Caco-2 (cell line): ENCODE measurements at regions not wholly inside any gene's neighbourhood (a gene's known extent, or its start where the extent isn't known, plus 50 kb on each side); places are given as distances from the start of the nearest gene placed in this dataset.
"Not testable (repeated sequence)": the region's sequence is repeated elsewhere in the genome, so short reads cannot be mapped to it uniquely, and the experiment has no call there.

Source experiments
- BruUV-seq: library from RNA; stranded (reverse); fragments of 400-500 nt; replicated peaks from 2 replicates; lab custom pipeline; 2021; lab: Mats Ljungman, UMichigan
- CTCF ChIA-PET: fragments of 300-600 bp; sonication (Branson Sonifier 250); formaldehyde crosslinking; loops from one replicate; lab custom pipeline; 2022; ENCODE audit warnings: antibody characterized with exemption; lab: Charles Lee
- POLR2A ChIA-PET: fragments of 300-600 bp; sonication (Branson Sonifier 250); formaldehyde crosslinking; loops from one replicate; lab custom pipeline; 2022; ENCODE audit warnings: antibody characterized with exemption; lab: Charles Lee
- DNase-seq, 2 experiments: peaks; one replicate each; pipeline versions ENCODE4 v3.0.0 to v3.0.0-alpha.2; 2020 to 2022
- H3K27me3 ChIP-seq: replicated peaks from 2 replicates; pipeline ENCODE4 v1.6.0; 2011; ENCODE audit warnings: low read length; ENCODE audit not compliant: control insufficient read depth, insufficient read depth
- H3K36me3 ChIP-seq: 2 replicates; pipeline ENCODE4 v1.5.1; 2011; ENCODE audit warnings: low read length; ENCODE audit not compliant: control insufficient read depth, insufficient read depth
- H3K4me1 ChIP-seq: fragments of 250-450 bp; sonication (Bioruptor Pico); 2 replicates; pipeline ENCODE4 v1.5.1; 2020; ENCODE audit warnings: mild to moderate bottlenecking
- H3K4me3 ChIP-seq: 2 replicates; pipeline ENCODE4 v1.5.1; 2011; ENCODE audit warnings: low read depth, mild to moderate bottlenecking, control low read depth, low read length
- H3K9me3 ChIP-seq: fragments of 250-450 bp; sonication (Bioruptor Pico); 2 replicates; pipeline ENCODE4 v1.5.1; 2020; ENCODE audit warnings: mild to moderate bottlenecking, moderate library complexity
- H3K27ac Mint-ChIP-seq: one replicate; pipeline ENCODE4 v1.8.0; 2022; ENCODE audit warnings: mixed read lengths; ENCODE audit not compliant: unreplicated experiment
- H3K27me3 Mint-ChIP-seq: one replicate; pipeline ENCODE4 v1.8.0; 2022; ENCODE audit warnings: mixed read lengths; ENCODE audit not compliant: insufficient read depth, unreplicated experiment
- H3K36me3 Mint-ChIP-seq: one replicate; pipeline ENCODE4 v1.8.0; 2022; ENCODE audit warnings: mild to moderate bottlenecking, mixed read lengths; ENCODE audit not compliant: insufficient read depth, unreplicated experiment
- H3K4me1 Mint-ChIP-seq: one replicate; pipeline ENCODE4 v1.8.0; 2022; ENCODE audit warnings: low read depth, mixed read lengths; ENCODE audit not compliant: unreplicated experiment
- H3K4me3 Mint-ChIP-seq: one replicate; pipeline ENCODE4 v1.8.0; 2022; ENCODE audit warnings: mild to moderate bottlenecking, moderate library complexity, mixed read lengths; ENCODE audit not compliant: unreplicated experiment
- H3K9me3 Mint-ChIP-seq: one replicate; pipeline ENCODE4 v1.8.0; 2022; ENCODE audit warnings: mixed read lengths; ENCODE audit not compliant: unreplicated experiment
- CTCF ChIP-seq, 2 experiments: fragments of 200-600 bp in 1 of 2; IDR thresholded peaks; 1 replicate in 1 of 2; 2 replicates in 1 of 2; pipeline versions ENCODE4 v1.5.1 to v1.8.0; 2011 to 2022; ENCODE audit warnings: antibody characterized with exemption in 1 of 2, control low read depth in 1 of 2, inconsistent platforms in 1 of 2, low read depth in 1 of 2, low read length in 1 of 2, mild to moderate bottlenecking in 1 of 2, moderate library complexity in 1 of 2; ENCODE audit not compliant: insufficient read depth in 1 of 2, severe bottlenecking in 1 of 2, unreplicated experiment in 1 of 2
- intact Hi-C: fragments of 100-400 bp; cut with micrococcal nuclease; formaldehyde crosslinking; loops from one replicate; pipeline ENCODE4 v1.10.0; 2022; ENCODE audit not compliant: unreplicated experiment

- no peak for TF ChIP-seq CTCF (IDR thresholded peaks at IDR 0.05; ENCODE audit: insufficient read depth in 1 of 2, low read depth in 1 of 2, low read length in 1 of 2, severe bottlenecking in 1 of 2, unreplicated experiment in 1 of 2)
- Mint-ChIP-seq H3K4me1 (peaks cover 39% of the 10 kb centered on the region), H3K36me3 (peaks cover 10% of the 10 kb centered on the region), H3K27me3 (no peaks in the 10 kb centered on the region), H3K9me3 (peaks cover 29% of the 10 kb centered on the region), H3K4me3 (no peak overlapping the region), H3K27ac (no peak overlapping the region)
- POLR2A ChIA-PET = interaction anchor here (0.5 to 0.6 kb wide), 2 partner anchors 9 to 14 kb away, joined by 3 to 8 read pairs; no protein-coding TSS in a partner anchor
- no TSS peak for BruUV-seq
- no peak for DNase-seq
- no peak overlapping the region for H3K4me3 ChIP-seq
- H3K9me3 ChIP-seq = peaks cover 14% of the 10 kb centered on the region
- CTCF ChIA-PET = no interaction called here
- H3K36me3 ChIP-seq = no peaks in the 10 kb centered on the region
- H3K27me3 ChIP-seq = no peaks in the 10 kb centered on the region
- intact Hi-C loops = no loop called here
- peaks cover 24% of the 10 kb centered on the region for H3K4me1 ChIP-seq
These were observed 164.7 kb upstream of the NR2F2 start for GRCh38 chr15:96165775-96166174.

DNA sequence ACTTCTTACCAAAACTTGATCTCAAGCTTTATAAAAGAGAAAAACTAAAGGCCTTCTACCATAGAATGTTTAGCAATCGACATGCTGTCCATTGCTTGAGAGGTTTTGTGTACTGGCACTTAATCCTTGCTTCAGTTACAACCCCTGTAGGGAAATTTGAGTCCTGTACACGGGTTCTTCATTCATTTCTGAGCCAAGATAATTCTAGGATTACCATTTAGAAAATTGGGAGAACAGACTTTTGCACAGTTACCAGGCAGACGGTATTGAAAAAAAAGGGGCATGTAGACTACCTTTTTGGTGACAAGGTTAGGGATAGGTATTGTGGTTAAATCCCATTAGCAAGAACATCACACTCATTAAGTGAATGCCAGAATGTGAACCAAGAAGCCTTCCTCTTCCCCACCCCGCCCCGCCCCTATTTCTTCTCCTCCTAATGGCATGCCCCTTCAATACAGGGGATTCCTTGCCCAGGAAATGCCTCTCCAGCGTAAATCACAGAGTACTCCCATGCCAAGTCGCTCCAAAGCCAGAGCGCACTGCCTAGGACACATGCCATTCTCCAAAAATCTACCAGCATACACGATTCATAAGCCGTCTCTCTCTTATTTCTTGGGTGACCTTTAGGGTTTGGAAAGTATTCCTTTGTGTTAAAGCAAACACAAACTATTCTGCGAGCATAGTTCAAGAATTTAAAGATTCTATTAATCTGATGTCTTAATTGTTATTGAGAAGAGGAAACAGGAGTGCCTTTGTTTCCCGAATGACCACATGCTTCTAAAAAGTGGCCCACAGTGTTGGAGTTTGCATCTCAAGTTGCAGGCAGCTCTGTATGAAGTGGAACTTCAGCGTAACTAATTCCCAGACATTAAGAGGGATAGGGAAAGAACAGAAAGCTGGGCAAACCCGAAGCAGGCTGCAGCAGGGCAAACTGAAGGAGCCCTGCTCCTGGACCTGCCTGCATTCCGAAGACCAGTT lies 164.0 kb upstream of the NR2F2 start:
- no peak for TF ChIP-seq CTCF (IDR thresholded peaks at IDR 0.05; ENCODE audit: insufficient read depth in 1 of 2, low read depth in 1 of 2, low read length in 1 of 2, severe bottlenecking in 1 of 2, unreplicated experiment in 1 of 2)
- BruUV-seq = no TSS peak
- peaks cover 29% of the 10 kb centered on the region for H3K9me3 Mint-ChIP-seq
- H3K27me3 Mint-ChIP-seq = no peaks in the 10 kb centered on the region
- no peak for DNase-seq
- H3K4me3 ChIP-seq = no peak overlapping the region
- no peaks in the 10 kb centered on the region for H3K36me3 ChIP-seq
- peaks cover 24% of the 10 kb centered on the region for H3K4me1 ChIP-seq
- no peaks in the 10 kb centered on the region for H3K27me3 ChIP-seq
- H3K4me1 Mint-ChIP-seq = peaks cover 39% of the 10 kb centered on the region
- intact Hi-C loops = no loop called here
- H3K4me3 Mint-ChIP-seq = no peak overlapping the region
- peak overlapping the region; percentile 37 for H3K27ac Mint-ChIP-seq
- ChIA-PET CTCF (no interaction called here), POLR2A (interaction anchor here (0.5 to 0.6 kb wide), 2 partner anchors 10 to 13 kb away, joined by 3 to 8 read pairs; no protein-coding TSS in a partner anchor)
- H3K9me3 ChIP-seq = peaks cover 14% of the 10 kb centered on the region
- peaks cover 10% of the 10 kb centered on the region for H3K36me3 Mint-ChIP-seq

DNA sequence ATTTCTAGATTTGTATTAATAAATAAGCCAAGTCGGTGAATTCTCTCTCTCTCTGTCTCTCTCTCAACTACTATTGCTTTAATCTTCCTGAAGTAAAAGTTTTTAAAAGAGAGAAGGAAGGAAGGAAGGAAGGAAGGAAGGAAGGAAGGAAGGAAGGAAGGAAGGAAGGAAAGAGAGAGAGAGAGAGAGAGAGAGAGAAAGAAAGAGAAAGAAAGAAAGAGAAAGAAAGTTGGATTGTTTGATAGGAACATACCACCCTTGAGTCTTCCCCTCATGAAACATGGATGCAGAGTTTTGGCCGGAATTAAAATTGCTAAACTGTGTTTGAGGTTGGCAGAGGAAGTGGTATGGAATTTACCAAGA lies 159.9 kb upstream of the NR2F2 start:
- H3K36me3 ChIP-seq, H3K27me3 Mint-ChIP-seq, H3K27ac Mint-ChIP-seq, H3K4me3 ChIP-seq, BruUV-seq, H3K27me3 ChIP-seq, DNase-seq, H3K4me3 Mint-ChIP-seq, intact Hi-C loops: not testable (repeated sequence)
- POLR2A ChIA-PET = interaction anchor here (1.0 to 2.1 kb wide), 5 partner anchors 13 to 160 kb away, joined by 3 to 13 read pairs (median 9); partner anchors contain the start of gene NR2F2
- H3K4me1 ChIP-seq = peaks cover 52% of the 10 kb centered on the region
- peaks cover 14% of the 10 kb centered on the region for H3K9me3 ChIP-seq
- Mint-ChIP-seq H3K4me1 (peaks cover 29% of the 10 kb centered on the region), H3K9me3 (peaks cover 29% of the 10 kb centered on the region), H3K36me3 (peaks cover 10% of the 10 kb centered on the region)
- CTCF ChIA-PET = interaction anchor here (0.7 kb wide), 1 partner anchor 156 kb away, joined by 3 read pairs; no protein-coding TSS in a partner anchor
